ENCODE measurements at regions not wholly inside any gene's neighbourhood (a gene's known extent, or its start where the extent isn't known, plus 50 kb on each side); places are given as distances from the start of the nearest gene placed in this dataset.

DNA sequence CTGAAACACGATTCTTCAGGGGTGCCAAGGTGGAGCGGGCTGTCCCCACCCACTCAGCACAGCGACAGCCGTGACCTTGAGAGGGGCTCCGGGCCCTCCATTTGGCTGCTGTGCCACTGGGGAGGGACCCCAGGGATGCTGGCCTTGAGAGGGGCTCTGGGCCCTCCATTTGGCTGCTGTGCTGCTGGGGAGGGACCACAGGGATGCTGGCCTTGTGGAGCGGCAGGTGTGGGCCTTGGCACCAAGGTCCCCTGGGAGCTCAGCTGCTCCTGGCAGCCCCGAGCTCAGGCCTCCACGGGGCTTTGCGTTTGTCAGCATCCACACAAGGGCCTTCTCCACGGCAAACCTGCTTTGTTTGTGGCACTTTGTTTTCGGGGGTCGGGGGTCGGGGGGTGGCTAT, 137.6 kb upstream of the LPCAT1 start:
- H3K36me3 ChIP-seq (ENCODE audit: control insufficient read depth, insufficient read depth, low read length): no peaks in the 10 kb centered on the region
- DNase-seq (ENCODE audit: extremely low read depth, insufficient read length): no peak
- TF ChIP-seq, protein P1, sequence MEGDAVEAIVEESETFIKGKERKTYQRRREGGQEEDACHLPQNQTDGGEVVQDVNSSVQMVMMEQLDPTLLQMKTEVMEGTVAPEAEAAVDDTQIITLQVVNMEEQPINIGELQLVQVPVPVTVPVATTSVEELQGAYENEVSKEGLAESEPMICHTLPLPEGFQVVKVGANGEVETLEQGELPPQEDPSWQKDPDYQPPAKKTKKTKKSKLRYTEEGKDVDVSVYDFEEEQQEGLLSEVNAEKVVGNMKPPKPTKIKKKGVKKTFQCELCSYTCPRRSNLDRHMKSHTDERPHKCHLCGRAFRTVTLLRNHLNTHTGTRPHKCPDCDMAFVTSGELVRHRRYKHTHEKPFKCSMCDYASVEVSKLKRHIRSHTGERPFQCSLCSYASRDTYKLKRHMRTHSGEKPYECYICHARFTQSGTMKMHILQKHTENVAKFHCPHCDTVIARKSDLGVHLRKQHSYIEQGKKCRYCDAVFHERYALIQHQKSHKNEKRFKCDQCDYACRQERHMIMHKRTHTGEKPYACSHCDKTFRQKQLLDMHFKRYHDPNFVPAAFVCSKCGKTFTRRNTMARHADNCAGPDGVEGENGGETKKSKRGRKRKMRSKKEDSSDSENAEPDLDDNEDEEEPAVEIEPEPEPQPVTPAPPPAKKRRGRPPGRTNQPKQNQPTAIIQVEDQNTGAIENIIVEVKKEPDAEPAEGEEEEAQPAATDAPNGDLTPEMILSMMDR (IDR thresholded peaks at IDR 0.05; ENCODE audit: insufficient read depth, low read length, poor library complexity, severe bottlenecking): no peak
- H3K27me3 ChIP-seq (replicated peaks; ENCODE audit: control insufficient read depth, insufficient read depth, low read length): peaks cover 1% of the 10 kb centered on the region
- H3K4me3 ChIP-seq (replicated peaks; ENCODE audit: low read depth, low read length): no peak overlapping the region

DNA sequence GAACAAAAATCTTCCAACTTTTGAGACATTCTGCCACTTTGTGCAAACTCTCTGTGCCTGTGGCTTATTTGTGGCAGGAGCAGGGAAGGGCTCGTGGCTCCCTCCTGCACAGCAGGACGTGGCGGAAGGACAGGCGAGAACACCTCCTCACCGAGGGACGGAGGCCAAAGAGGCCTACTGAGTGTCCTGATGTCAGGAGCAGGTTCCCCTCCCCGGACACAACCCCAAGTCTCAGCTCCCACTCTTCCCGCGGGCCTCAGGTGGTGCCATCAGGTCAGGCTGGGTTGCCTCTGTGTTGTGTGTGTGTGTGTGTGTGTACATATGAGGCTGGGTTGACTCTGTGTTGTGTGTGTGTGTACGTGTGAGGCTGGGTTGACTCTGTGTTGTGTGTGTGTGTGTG, 136.8 kb upstream of the LPCAT1 start:
- no peak overlapping the region for H3K4me3 ChIP-seq (replicated peaks; ENCODE audit: low read depth, low read length)
- TF ChIP-seq, protein P1 (IDR thresholded peaks at IDR 0.05; ENCODE audit: insufficient read depth, low read length, poor library complexity, severe bottlenecking): no peak
- H3K36me3 ChIP-seq (ENCODE audit: control insufficient read depth, insufficient read depth, low read length): no peaks in the 10 kb centered on the region
- no peak for DNase-seq (ENCODE audit: extremely low read depth, insufficient read length)
- peaks cover 1% of the 10 kb centered on the region for H3K27me3 ChIP-seq (replicated peaks; ENCODE audit: control insufficient read depth, insufficient read depth, low read length)

- H3K36me3 ChIP-seq (ENCODE audit: control insufficient read depth, insufficient read depth, low read length): no peaks in the 10 kb centered on the region
- no peaks in the 10 kb centered on the region; the same call in none of the 2 replicates for H3K27me3 ChIP-seq (replicated peaks; ENCODE audit: control insufficient read depth, insufficient read depth, low read length)
- no peak for DNase-seq (ENCODE audit: extremely low read depth, insufficient read length)
- TF ChIP-seq, protein P1 (IDR thresholded peaks at IDR 0.05; ENCODE audit: insufficient read depth, low read length, poor library complexity, severe bottlenecking): no peak
- no peak overlapping the region for H3K4me3 ChIP-seq (replicated peaks; ENCODE audit: low read depth, low read length)
These were observed 136.2 kb upstream of the LPCAT1 start for GRCh38 chr5:1660001-1660400.

GRCh38 chr5:1659100-1659981, 135.6 kb upstream of the LPCAT1 start:
- Histone ChIP-seq H3K36me3 (ENCODE audit: control insufficient read depth, insufficient read depth, low read length) (no peaks in the 10 kb centered on the region), H3K4me3 (replicated peaks; ENCODE audit: low read depth, low read length) (no peak overlapping the region), H3K27me3 (replicated peaks; ENCODE audit: control insufficient read depth, insufficient read depth, low read length) (no peaks in the 10 kb centered on the region; the same call in 1 of the 2 replicates)
- no peak for DNase-seq (ENCODE audit: extremely low read depth, insufficient read length)
- TF ChIP-seq, protein P1 (IDR thresholded peaks at IDR 0.05; ENCODE audit: insufficient read depth, low read length, poor library complexity, severe bottlenecking): no peak

GRCh38 chr5:1658665-1659064, 134.9 kb upstream of the LPCAT1 start:
- TF ChIP-seq, protein P1 (IDR thresholded peaks at IDR 0.05; ENCODE audit: insufficient read depth, low read length, poor library complexity, severe bottlenecking): no peak
- no peak overlapping the region for H3K4me3 ChIP-seq (replicated peaks; ENCODE audit: low read depth, low read length)
- no peaks in the 10 kb centered on the region for H3K36me3 ChIP-seq (ENCODE audit: control insufficient read depth, insufficient read depth, low read length)
- DNase-seq (ENCODE audit: extremely low read depth, insufficient read length): no peak
- no peaks in the 10 kb centered on the region; the same call in 1 of the 2 replicates for H3K27me3 ChIP-seq (replicated peaks; ENCODE audit: control insufficient read depth, insufficient read depth, low read length)
